Smooth muscle cell (in vitro differentiated cells): ENCODE measurements at regions not wholly inside any gene's neighbourhood (a gene's known extent, or its start where the extent isn't known, plus 50 kb on each side); places are given as distances from the start of the nearest gene placed in this dataset.

Source experiments
- DNase-seq: peaks from one replicate; lab custom pipeline; 2025; ENCODE audit not compliant: unreplicated experiment; lab: John Stamatoyannopoulos, UW
- H2AFZ ChIP-seq: fragments of 200-600 bp; sonication (generic); 2 replicates; pipeline ENCODE4 v1.6.0; 2016; ENCODE audit warnings: antibody characterized with exemption, low read depth, mild to moderate bottlenecking
- H3F3A ChIP-seq: fragments of 200-600 bp; sonication (generic); 2 replicates; pipeline ENCODE4 v1.6.0; 2017; ENCODE audit warnings: antibody characterized with exemption, low read depth
- H3K27ac ChIP-seq: fragments of 200-600 bp; sonication (generic); 2 replicates; pipeline ENCODE4 v1.5.1; 2016; ENCODE audit warnings: low read depth, mild to moderate bottlenecking
- H3K27me3 ChIP-seq: fragments of 200-600 bp; sonication (generic); 2 replicates; pipeline ENCODE4 v1.6.1; 2016; ENCODE audit warnings: low read depth, mild to moderate bottlenecking
- H3K36me3 ChIP-seq: fragments of 200-600 bp; sonication (generic); 2 replicates; pipeline ENCODE4 v1.5.1; 2016; ENCODE audit warnings: low read depth
- H3K4me1 ChIP-seq: fragments of 200-600 bp; sonication (generic); 2 replicates; pipeline ENCODE4 v1.5.1; 2016; ENCODE audit warnings: low read depth
- H3K4me2 ChIP-seq: fragments of 200-600 bp; sonication (generic); 2 replicates; pipeline ENCODE4 v1.6.0; 2016; ENCODE audit warnings: mild to moderate bottlenecking
- H3K4me3 ChIP-seq: fragments of 200-600 bp; sonication (generic); 2 replicates; pipeline ENCODE4 v1.5.1; 2016; ENCODE audit warnings: mild to moderate bottlenecking
- H3K79me2 ChIP-seq: fragments of 200-600 bp; sonication (generic); 2 replicates; pipeline ENCODE4 v1.6.0; 2016; ENCODE audit warnings: low read depth, mild to moderate bottlenecking
- H3K9ac ChIP-seq: fragments of 200-600 bp; sonication (generic); 2 replicates; pipeline ENCODE4 v1.6.0; 2016; ENCODE audit warnings: low read depth
- H3K9me3 ChIP-seq: fragments of 200-600 bp; sonication (generic); replicated peaks from 2 replicates; pipeline ENCODE4 v1.5.1; 2016; ENCODE audit warnings: low read depth
- H4K20me1 ChIP-seq: fragments of 200-600 bp; sonication (generic); 2 replicates; pipeline ENCODE4 v1.6.0; 2016; ENCODE audit warnings: low read depth
- CTCF ChIP-seq: fragments of 200-600 bp; sonication (generic); IDR thresholded peaks from 2 replicates; pipeline ENCODE4 v1.5.1; 2017; ENCODE audit warnings: borderline replicate concordance, mild to moderate bottlenecking, antibody characterized with exemption; ENCODE audit not compliant: insufficient read depth, poor library complexity, severe bottlenecking
- WGBS: methylation state at CpG from one replicate; pipeline ENCODE4 v1.1.7; 2016; ENCODE audit warnings: low lambda C conversion rate; 5-methylcytosine and 5-hydroxymethylcytosine counted together

DNA sequence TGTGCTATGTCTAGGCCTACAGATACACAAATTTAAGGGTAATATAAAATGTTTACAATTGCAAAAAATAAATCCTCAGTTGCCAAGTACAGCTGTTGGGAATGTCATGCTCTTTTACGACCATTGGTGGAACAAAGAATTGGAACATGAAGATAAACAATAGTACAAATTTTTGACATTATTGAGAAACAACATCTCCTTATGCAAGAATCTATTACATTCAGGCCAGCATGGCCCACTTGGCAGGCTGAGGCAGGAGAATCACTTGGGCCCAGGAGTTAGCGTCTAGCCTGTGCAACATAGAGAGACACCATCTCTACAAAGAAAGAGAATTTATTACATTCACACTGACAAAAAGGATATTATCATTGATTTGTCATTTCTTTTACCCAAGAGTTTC is 135.9 kb upstream of the NTF3 start:
- Histone ChIP-seq H3K9ac (no peak overlapping the region), H3K4me1 (no peaks in the 10 kb centered on the region), H3F3A (no peaks in the 10 kb centered on the region), H3K79me2 (no peaks in the 10 kb centered on the region), H3K27ac (no peak overlapping the region), H3K36me3 (no peaks in the 10 kb centered on the region), H4K20me1 (no peaks in the 10 kb centered on the region), H3K4me2 (no peak overlapping the region), H3K27me3 (no peaks in the 10 kb centered on the region), H3K4me3 (no peak overlapping the region), H2AFZ (no peak overlapping the region), H3K9me3 (no peaks in the 10 kb centered on the region)
- DNase-seq = no peak
- WGBS = 93% methylated on average over 2 of the region's 2 CpGs
- no peak for TF ChIP-seq CTCF

DNA sequence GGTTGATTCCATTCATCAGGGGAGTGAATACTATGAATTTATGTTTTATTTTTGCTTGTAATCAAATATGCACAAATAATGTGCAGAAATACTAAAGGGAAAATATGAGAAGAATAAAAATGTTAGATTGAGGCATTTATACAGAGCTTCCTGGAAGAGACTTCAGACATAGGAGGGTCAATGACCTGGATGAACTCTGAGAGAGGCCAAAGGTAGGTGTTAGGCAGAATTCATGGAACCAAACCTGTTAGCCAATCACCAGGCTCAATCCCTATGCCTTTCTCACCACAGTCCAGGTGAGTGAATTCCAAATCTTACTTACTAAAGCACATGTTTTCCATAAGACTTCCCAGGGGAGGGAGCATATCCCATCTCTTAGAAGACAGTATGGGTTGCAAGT is 130.4 kb upstream of the NTF3 start:
- no peak for TF ChIP-seq CTCF

DNA sequence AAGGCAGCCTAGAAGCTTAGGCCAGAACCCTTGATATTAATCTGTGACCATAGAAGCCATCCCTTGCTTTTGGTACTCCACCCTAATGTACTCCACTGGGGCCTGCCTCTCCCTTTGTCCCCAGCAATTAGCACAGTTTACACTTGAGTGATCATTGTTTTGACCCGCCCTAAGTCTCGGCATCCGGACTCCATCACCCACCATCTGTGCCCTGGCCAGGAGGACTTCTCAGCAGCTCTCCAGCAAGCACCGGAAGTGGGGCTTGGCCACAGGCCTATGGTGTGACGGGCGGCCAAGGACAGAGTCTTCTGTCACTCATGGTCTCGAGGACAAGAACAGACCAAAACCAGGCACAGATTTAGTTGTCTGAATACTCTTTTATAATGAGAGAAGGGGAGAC is 126.5 kb upstream of the NTF3 start:
- no peak overlapping the region for H3K27ac ChIP-seq
- H2AFZ ChIP-seq = peak overlapping the region; percentile 50
- no peak overlapping the region for H3K4me2 ChIP-seq
- no peaks in the 10 kb centered on the region for H3K27me3 ChIP-seq
- no peak overlapping the region for H3K9ac ChIP-seq
- no peak for TF ChIP-seq CTCF
- no peaks in the 10 kb centered on the region for H3K36me3 ChIP-seq
- H3F3A ChIP-seq = no peaks in the 10 kb centered on the region
- no peaks in the 10 kb centered on the region for H3K4me1 ChIP-seq
- DNase-seq = no peak
- 92% methylated on average over 7 of the region's 7 CpGs for WGBS
- no peak overlapping the region for H3K4me3 ChIP-seq
- no peaks in the 10 kb centered on the region for H3K9me3 ChIP-seq
- H3K79me2 ChIP-seq = no peaks in the 10 kb centered on the region
- H4K20me1 ChIP-seq = no peaks in the 10 kb centered on the region

More for the DNA sequence above, 130.4 kb upstream of the NTF3 start:
- no peaks in the 10 kb centered on the region for H3F3A ChIP-seq
- H3K4me2 ChIP-seq = no peak overlapping the region
- H3K4me1 ChIP-seq = no peaks in the 10 kb centered on the region
- H4K20me1 ChIP-seq = no peaks in the 10 kb centered on the region
- H3K27ac ChIP-seq = no peak overlapping the region
- DNase-seq = no peak
- no peaks in the 10 kb centered on the region for H3K9me3 ChIP-seq
- no peaks in the 10 kb centered on the region for H3K79me2 ChIP-seq
- H3K27me3 ChIP-seq = no peaks in the 10 kb centered on the region
- no peak overlapping the region for H2AFZ ChIP-seq
- no peaks in the 10 kb centered on the region for H3K36me3 ChIP-seq
- no peak overlapping the region for H3K9ac ChIP-seq
- no peak overlapping the region for H3K4me3 ChIP-seq

DNA sequence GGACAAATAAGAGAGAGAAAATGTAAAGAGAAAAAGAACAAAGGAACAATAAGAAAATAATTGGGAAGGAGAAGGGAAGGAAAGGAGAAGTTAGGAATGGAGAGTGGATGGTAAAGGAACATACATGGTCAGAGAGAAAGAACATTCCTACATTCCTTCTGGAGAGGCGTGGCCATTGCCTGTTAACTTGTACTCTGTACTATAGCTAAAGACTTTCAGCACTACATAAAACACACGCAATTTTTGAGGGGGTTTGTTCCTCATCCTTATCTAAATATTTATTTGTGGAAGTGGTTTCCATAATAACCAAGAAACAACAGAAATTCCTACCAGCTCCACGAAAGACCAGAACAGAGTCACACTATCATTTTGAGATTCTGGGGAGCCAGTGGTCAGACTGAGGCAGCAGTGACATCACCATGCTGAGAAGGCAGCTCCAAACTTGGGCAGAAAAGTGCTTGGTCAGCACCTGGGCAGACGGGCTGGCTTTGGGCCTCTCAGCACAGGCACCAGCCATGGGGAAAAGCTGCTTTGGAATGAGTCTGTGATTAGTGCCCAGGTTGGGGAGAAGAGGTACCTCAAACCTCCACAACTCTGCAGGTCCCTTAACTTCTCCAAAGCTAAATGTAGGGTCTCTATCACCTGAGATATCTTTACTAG is 125.9 kb upstream of the NTF3 start:
- Histone ChIP-seq H3K4me1 (no peaks in the 10 kb centered on the region), H3F3A (no peaks in the 10 kb centered on the region), H4K20me1 (no peaks in the 10 kb centered on the region), H3K79me2 (no peaks in the 10 kb centered on the region), H3K9me3 (no peaks in the 10 kb centered on the region), H3K27me3 (no peaks in the 10 kb centered on the region), H3K4me2 (peak overlapping the region; percentile 3), H3K4me3 (no peak overlapping the region), H3K27ac (no peak overlapping the region), H2AFZ (peak overlapping the region; percentile 50), H3K36me3 (no peaks in the 10 kb centered on the region), H3K9ac (no peak overlapping the region)
- no peak for TF ChIP-seq CTCF
- no peak for DNase-seq
- WGBS = 57% methylated on average over 4 of the region's 4 CpGs
